ENCODE measurements at regions not wholly inside any gene's neighbourhood (a gene's known extent, or its start where the extent isn't known, plus 50 kb on each side); places are given as distances from the start of the nearest gene placed in this dataset.

DNA sequence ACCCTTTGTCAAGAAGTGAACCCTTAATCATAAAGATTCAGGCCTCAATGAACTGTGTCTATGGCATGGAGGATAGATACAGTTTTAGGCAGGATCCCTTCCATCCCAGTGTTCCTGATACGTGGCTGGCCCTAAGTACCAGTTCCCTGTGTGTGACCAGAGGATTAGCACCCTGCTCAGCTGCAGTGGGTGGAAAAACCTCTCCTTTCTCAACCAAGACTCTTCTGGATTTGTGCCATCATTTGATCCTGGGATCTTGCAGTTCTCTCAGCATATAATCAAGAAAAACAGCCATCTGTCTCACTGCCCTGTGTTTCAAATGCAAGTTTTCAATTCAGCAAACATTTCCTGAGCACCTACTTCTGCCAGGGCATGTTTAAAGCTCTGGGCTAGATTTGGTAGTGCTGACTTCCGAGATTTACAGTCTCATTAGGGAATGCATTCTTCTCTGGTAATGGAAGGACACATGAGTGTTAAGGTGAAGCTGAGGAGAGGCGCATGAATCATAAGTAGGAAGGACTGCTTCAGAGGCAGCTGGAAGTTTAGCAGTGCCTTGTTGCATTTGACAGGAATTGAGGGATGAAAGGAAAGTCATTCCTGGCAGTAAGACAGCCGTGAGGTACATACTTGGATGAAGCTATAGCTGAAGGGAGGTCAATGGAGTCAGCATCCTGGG, 388.3 kb downstream of the MFSD1 start:
- H3K4me3 Mint-ChIP-seq, result no peak overlapping the region
- peaks cover 0 to 5% (median 0%) of the 10 kb centered on the region in 5 donors for H3K27me3 Mint-ChIP-seq
- CTCF ChIA-PET, result no interaction called here

DNA sequence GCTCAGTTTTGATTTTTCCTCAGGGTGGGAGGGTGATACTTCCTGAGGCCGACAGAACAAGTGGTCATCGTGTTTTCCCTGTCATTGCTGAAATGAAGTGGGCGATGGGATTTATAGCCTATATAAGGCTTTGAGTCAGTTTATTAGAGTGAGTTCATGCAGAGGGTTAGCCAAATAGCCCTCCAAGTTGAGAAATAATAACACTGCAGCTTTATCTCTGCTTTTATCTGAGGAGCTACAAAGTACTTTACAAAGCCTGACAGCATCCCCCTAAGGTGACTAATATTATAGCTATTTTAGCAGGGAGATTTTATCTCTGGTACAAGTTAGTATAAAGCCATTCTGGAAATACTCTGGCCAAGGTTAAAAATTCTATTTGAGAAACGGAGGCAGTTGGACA, 389.6 kb downstream of the MFSD1 start:
- CTCF ChIA-PET, result no interaction called here
- Histone ChIP-seq H3K9me3 (ENCODE audit: control insufficient read depth in 2 of 3, low read length in 3 of 3) (no peaks in the 10 kb centered on the region), H3K36me3 (ENCODE audit: control insufficient read depth in 2 of 3, insufficient read depth in 3 of 3, low read length in 3 of 3) (no peaks in the 10 kb centered on the region), H3K27me3 (ENCODE audit: control insufficient read depth in 2 of 2, insufficient read depth in 2 of 2, low read length in 2 of 2) (no peaks in the 10 kb centered on the region), H3K27ac (ENCODE audit: low read depth, low read length) (no peak overlapping the region), H3K4me1 (ENCODE audit: control insufficient read depth in 2 of 2, insufficient read depth in 2 of 2, low read length in 2 of 2) (no peaks in the 10 kb centered on the region), H3K4me3 (ENCODE audit: low read length) (no peak overlapping the region)
- H3K4me1 Mint-ChIP-seq, result no peaks in the 10 kb centered on the region
- H3K36me3 Mint-ChIP-seq, result no peaks in the 10 kb centered on the region
- H3K27me3 Mint-ChIP-seq, result peaks cover 0 to 5% (median under 1%) of the 10 kb centered on the region in 5 donors
- POLR2A ChIA-PET, result no interaction called here
- intact Hi-C loops (cut with micrococcal nuclease), result no loop called here
- no peak overlapping the region for H3K27ac Mint-ChIP-seq
- H3K4me3 Mint-ChIP-seq, result no peak overlapping the region
- H3K9me3 Mint-ChIP-seq, result peaks cover 0 to 8% (median 1%) of the 10 kb centered on the region in 11 donors
- ATAC-seq (no peak), DNase-seq (no peak)

More for the DNA sequence above, 388.3 kb downstream of the MFSD1 start:
- Histone ChIP-seq H3K9me3 (ENCODE audit: control insufficient read depth in 2 of 3, low read length in 3 of 3) (no peaks in the 10 kb centered on the region), H3K27ac (ENCODE audit: low read depth, low read length) (no peak overlapping the region), H3K4me1 (ENCODE audit: control insufficient read depth in 2 of 2, insufficient read depth in 2 of 2, low read length in 2 of 2) (no peaks in the 10 kb centered on the region), H3K27me3 (ENCODE audit: control insufficient read depth in 2 of 2, insufficient read depth in 2 of 2, low read length in 2 of 2) (no peaks in the 10 kb centered on the region), H3K36me3 (ENCODE audit: control insufficient read depth in 2 of 3, insufficient read depth in 3 of 3, low read length in 3 of 3) (no peaks in the 10 kb centered on the region), H3K4me3 (ENCODE audit: low read length) (no peak overlapping the region)
- no peaks in the 10 kb centered on the region for H3K4me1 Mint-ChIP-seq
- H3K27ac Mint-ChIP-seq, result no peak overlapping the region
- no peaks in the 10 kb centered on the region for H3K36me3 Mint-ChIP-seq
- peaks cover 0 to 8% (median 0%) of the 10 kb centered on the region in 11 donors for H3K9me3 Mint-ChIP-seq
- DNase-seq (no peak), ATAC-seq (no peak)
- POLR2A ChIA-PET, result no interaction called here
- intact Hi-C loops (cut with micrococcal nuclease), result no loop called here

DNA sequence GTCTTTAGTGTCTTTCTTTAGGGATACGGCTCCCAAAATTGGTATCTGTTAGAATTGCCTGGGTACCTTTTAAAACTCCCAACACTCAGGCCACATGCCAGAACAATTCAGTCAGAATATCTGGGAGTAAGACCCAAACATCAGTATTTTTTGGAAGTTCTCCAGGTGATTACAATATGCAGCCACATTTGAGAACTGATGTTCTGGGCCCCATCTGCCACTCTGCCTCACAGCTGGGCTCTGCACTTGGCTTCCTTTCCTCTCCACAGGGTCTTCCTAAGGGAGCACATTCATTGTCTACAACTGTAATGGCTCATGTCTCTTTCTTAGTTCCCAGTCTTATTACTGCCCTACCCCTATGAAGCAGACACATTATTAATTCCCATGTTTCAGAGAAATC, 394.5 kb downstream of the MFSD1 start:
- H3K4me1 Mint-ChIP-seq, result no peaks in the 10 kb centered on the region
- Histone ChIP-seq H3K9me3 (ENCODE audit: control insufficient read depth in 2 of 3, low read length in 3 of 3) (no peaks in the 10 kb centered on the region), H3K36me3 (ENCODE audit: control insufficient read depth in 2 of 3, insufficient read depth in 3 of 3, low read length in 3 of 3) (no peaks in the 10 kb centered on the region), H3K4me3 (ENCODE audit: low read length) (no peak overlapping the region), H3K27ac (ENCODE audit: low read depth, low read length) (no peak overlapping the region), H3K27me3 (ENCODE audit: control insufficient read depth in 2 of 2, insufficient read depth in 2 of 2, low read length in 2 of 2) (no peaks in the 10 kb centered on the region), H3K4me1 (ENCODE audit: control insufficient read depth in 2 of 2, insufficient read depth in 2 of 2, low read length in 2 of 2) (no peaks in the 10 kb centered on the region)
- H3K9me3 Mint-ChIP-seq, result peaks cover 0 to 30% (median 8%) of the 10 kb centered on the region in 11 donors
- no peaks in the 10 kb centered on the region for H3K36me3 Mint-ChIP-seq
- intact Hi-C loops (cut with micrococcal nuclease), result no loop called here
- no peak overlapping the region for H3K27ac Mint-ChIP-seq
- CTCF ChIA-PET, result no interaction called here
- POLR2A ChIA-PET, result no interaction called here
- peaks cover 0 to 5% (median 0%) of the 10 kb centered on the region in 5 donors for H3K27me3 Mint-ChIP-seq
- DNase-seq (no peak), ATAC-seq (no peak)
- H3K4me3 Mint-ChIP-seq, result no peak overlapping the region

DNA sequence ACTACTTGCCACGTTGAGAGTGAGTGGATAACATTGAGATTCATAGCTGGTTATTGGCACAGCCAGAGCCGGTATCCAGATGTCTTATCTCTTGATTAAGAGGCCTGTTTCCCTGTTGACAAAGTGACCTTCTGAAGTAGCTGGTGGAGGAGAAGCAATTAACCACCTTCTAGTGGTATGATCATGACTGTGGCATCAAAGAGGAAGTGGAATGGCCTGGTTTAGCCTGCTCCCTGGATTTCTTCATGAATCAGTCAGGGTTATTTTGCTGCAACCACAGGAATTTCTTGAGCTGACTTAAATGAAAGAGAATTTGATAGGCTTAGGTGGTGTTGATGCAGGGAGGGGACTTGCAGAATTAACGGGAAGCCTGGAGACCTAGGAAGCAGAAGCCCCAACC, 398.3 kb downstream of the MFSD1 start:
- peaks cover 0 to 5% (median 0%) of the 10 kb centered on the region in 5 donors for H3K27me3 Mint-ChIP-seq

DNA sequence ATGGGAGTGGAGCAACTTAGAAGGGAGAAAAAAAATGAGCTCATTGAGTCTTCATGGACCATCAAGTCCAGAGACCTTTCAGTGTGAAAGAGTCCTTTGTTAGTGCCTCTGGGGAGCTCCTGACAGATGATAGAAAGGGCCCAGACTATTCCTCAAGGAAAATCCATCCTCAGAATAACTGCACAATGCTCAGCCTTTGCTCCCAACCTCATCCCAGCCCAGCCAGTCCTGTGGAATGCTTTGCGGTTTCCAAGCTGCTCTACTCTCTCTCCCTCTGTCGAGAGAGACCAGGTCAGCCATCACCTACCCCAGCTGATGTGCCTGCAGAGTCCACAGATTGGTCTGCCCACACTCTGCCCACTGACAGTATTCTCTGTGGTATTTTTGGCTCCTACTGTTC, 406.2 kb downstream of the MFSD1 start:
- intact Hi-C loops (cut with micrococcal nuclease), result no loop called here
- CTCF ChIA-PET, result interaction anchor here (0.5 kb wide), 1 partner anchor 52 kb away, joined by 3 read pairs; no protein-coding TSS in a partner anchor
- Histone ChIP-seq H3K27ac (ENCODE audit: low read depth, low read length) (no peak overlapping the region), H3K36me3 (ENCODE audit: control insufficient read depth in 2 of 3, insufficient read depth in 3 of 3, low read length in 3 of 3) (no peaks in the 10 kb centered on the region), H3K4me3 (ENCODE audit: low read length) (no peak overlapping the region), H3K27me3 (ENCODE audit: control insufficient read depth in 2 of 2, insufficient read depth in 2 of 2, low read length in 2 of 2) (no peaks in the 10 kb centered on the region), H3K9me3 (ENCODE audit: control insufficient read depth in 2 of 3, low read length in 3 of 3) (no peaks in the 10 kb centered on the region), H3K4me1 (ENCODE audit: control insufficient read depth in 2 of 2, insufficient read depth in 2 of 2, low read length in 2 of 2) (no peaks in the 10 kb centered on the region)
- H3K36me3 Mint-ChIP-seq, result no peaks in the 10 kb centered on the region
- no peak overlapping the region for H3K27ac Mint-ChIP-seq
- no peaks in the 10 kb centered on the region for H3K4me1 Mint-ChIP-seq
- peaks cover 0 to 15% (median 7%) of the 10 kb centered on the region in 11 donors for H3K9me3 Mint-ChIP-seq
- no peak for DNase-seq
- H3K27me3 Mint-ChIP-seq, result peaks cover 0 to 5% (median 0%) of the 10 kb centered on the region in 5 donors
- no peak for ATAC-seq
- H3K4me3 Mint-ChIP-seq, result no peak overlapping the region
- POLR2A ChIA-PET, result no interaction called here

More for the DNA sequence above, 398.3 kb downstream of the MFSD1 start:
- H3K27me3 ChIP-seq (ENCODE audit: control insufficient read depth in 2 of 2, insufficient read depth in 2 of 2, low read length in 2 of 2), result no peaks in the 10 kb centered on the region
- H3K27ac ChIP-seq (ENCODE audit: low read depth, low read length), result no peak overlapping the region
- H3K27ac Mint-ChIP-seq, result no peak overlapping the region
- H3K36me3 ChIP-seq (ENCODE audit: control insufficient read depth in 2 of 3, insufficient read depth in 3 of 3, low read length in 3 of 3), result no peaks in the 10 kb centered on the region
- ATAC-seq (no peak), DNase-seq (no peak)
- intact Hi-C loops (cut with micrococcal nuclease), result no loop called here
- ChIA-PET POLR2A (no interaction called here), CTCF (no interaction called here)
- no peaks in the 10 kb centered on the region for H3K4me1 Mint-ChIP-seq
- no peaks in the 10 kb centered on the region for H3K4me1 ChIP-seq (ENCODE audit: control insufficient read depth in 2 of 2, insufficient read depth in 2 of 2, low read length in 2 of 2)
- no peaks in the 10 kb centered on the region for H3K36me3 Mint-ChIP-seq
- H3K4me3 Mint-ChIP-seq, result no peak overlapping the region
- H3K9me3 Mint-ChIP-seq, result peaks cover 0 to 41% (median 10%) of the 10 kb centered on the region in 11 donors
- H3K4me3 ChIP-seq (ENCODE audit: low read length), result no peak overlapping the region
- H3K9me3 ChIP-seq (ENCODE audit: control insufficient read depth in 2 of 3, low read length in 3 of 3), result no peaks in the 10 kb centered on the region

DNA sequence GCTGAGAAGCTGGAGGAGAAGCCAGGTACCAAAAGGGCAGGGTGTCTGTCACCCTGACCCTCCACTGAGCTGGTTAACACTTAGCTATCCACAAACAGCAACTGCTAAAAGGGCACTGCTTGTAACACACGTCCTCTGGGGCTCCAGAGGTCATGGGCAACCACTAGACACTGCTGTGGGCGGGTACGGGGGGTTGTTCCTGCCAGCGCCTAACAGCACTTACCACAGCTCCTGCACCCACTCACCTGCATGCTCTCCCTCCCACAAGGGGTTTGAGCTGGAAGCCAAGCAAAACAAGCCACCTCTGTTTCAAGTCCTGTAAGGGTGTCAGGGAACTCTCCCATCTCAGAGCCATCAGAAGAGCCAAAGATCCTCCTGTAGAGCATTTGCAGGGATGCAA, 407.6 kb downstream of the MFSD1 start:
- ChIA-PET POLR2A (no interaction called here), CTCF (no interaction called here)
- Mint-ChIP-seq H3K27me3 (peaks cover 0 to 5% (median 0%) of the 10 kb centered on the region in 5 donors), H3K36me3 (no peaks in the 10 kb centered on the region), H3K4me1 (no peaks in the 10 kb centered on the region), H3K4me3 (no peak overlapping the region), H3K27ac (no peak overlapping the region), H3K9me3 (peaks cover 0 to 13% (median 6%) of the 10 kb centered on the region in 11 donors)
- ATAC-seq, result no peak
- Histone ChIP-seq H3K27ac (ENCODE audit: low read depth, low read length) (no peak overlapping the region), H3K27me3 (ENCODE audit: control insufficient read depth in 2 of 2, insufficient read depth in 2 of 2, low read length in 2 of 2) (no peaks in the 10 kb centered on the region), H3K4me1 (ENCODE audit: control insufficient read depth in 2 of 2, insufficient read depth in 2 of 2, low read length in 2 of 2) (no peaks in the 10 kb centered on the region), H3K9me3 (ENCODE audit: control insufficient read depth in 2 of 3, low read length in 3 of 3) (no peaks in the 10 kb centered on the region), H3K36me3 (ENCODE audit: control insufficient read depth in 2 of 3, insufficient read depth in 3 of 3, low read length in 3 of 3) (no peaks in the 10 kb centered on the region), H3K4me3 (ENCODE audit: low read length) (no peak overlapping the region)
- intact Hi-C loops (cut with micrococcal nuclease), result no loop called here
- no peak for DNase-seq

DNA sequence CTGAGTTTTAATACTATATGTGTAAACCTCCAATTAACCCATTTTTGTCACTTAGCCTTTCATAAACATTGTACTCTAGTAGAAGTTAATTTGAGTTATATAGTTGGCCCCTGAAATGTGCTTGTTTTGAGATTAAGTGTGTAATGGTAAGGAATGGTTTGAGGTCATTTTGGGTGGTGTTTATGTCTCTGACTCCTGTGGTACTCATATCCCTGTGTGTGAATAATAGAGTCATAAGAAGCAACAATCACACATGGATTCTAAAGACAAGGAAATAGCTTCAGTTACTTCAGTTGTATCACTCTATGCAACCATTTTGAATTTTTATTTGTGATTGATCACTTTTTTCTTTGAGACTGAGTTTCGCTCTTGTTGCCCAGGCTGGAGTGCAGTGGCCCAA, 408.5 kb downstream of the MFSD1 start:
- POLR2A ChIA-PET, result no interaction called here

More for the DNA sequence above, 408.5 kb downstream of the MFSD1 start:
- H3K27me3 ChIP-seq (ENCODE audit: control insufficient read depth in 2 of 2, insufficient read depth in 2 of 2, low read length in 2 of 2), result no peaks in the 10 kb centered on the region
- Mint-ChIP-seq H3K36me3 (no peaks in the 10 kb centered on the region), H3K27ac (no peak overlapping the region), H3K27me3 (peaks cover 0 to 5% (median 0%) of the 10 kb centered on the region in 5 donors), H3K9me3 (peaks cover 0 to 9% (median 6%) of the 10 kb centered on the region in 11 donors), H3K4me3 (no peak overlapping the region), H3K4me1 (no peaks in the 10 kb centered on the region)
- no peaks in the 10 kb centered on the region for H3K9me3 ChIP-seq (ENCODE audit: control insufficient read depth in 2 of 3, low read length in 3 of 3)
- intact Hi-C loops (cut with micrococcal nuclease), result no loop called here
- CTCF ChIA-PET, result no interaction called here
- ATAC-seq (no peak), DNase-seq (no peak)
- H3K36me3 ChIP-seq (ENCODE audit: control insufficient read depth in 2 of 3, insufficient read depth in 3 of 3, low read length in 3 of 3), result no peaks in the 10 kb centered on the region
- no peak overlapping the region for H3K27ac ChIP-seq (ENCODE audit: low read depth, low read length)
- no peak overlapping the region for H3K4me3 ChIP-seq (ENCODE audit: low read length)
- no peaks in the 10 kb centered on the region for H3K4me1 ChIP-seq (ENCODE audit: control insufficient read depth in 2 of 2, insufficient read depth in 2 of 2, low read length in 2 of 2)
